ENCODE measurements at regions not wholly inside any gene's neighbourhood (a gene's known extent, or its start where the extent isn't known, plus 50 kb on each side); places are given as distances from the start of the nearest gene placed in this dataset.

- DNase-seq = no peak
Measured at GRCh38 chr9:95822583-95823431, 52.7 kb upstream of the ERCC6L2 start.

- no peak for DNase-seq
Measured at GRCh38 chr9:95822015-95822414, 53.5 kb upstream of the ERCC6L2 start.

GRCh38 chr9:95820074-95820473 lies 55.4 kb upstream of the ERCC6L2 start:
- no peak for DNase-seq

- no peak for DNase-seq
Measured at GRCh38 chr9:95819636-95820035, 55.9 kb upstream of the ERCC6L2 start.

GRCh38 chr9:95817205-95817604 lies 58.3 kb upstream of the ERCC6L2 start:
- no peak for DNase-seq

GRCh38 chr9:95816716-95817115 lies 58.8 kb upstream of the ERCC6L2 start:
- DNase-seq = no peak

GRCh38 chr9:95815961-95816360 lies 59.5 kb upstream of the ERCC6L2 start:
- no peak for DNase-seq

- DNase-seq = no peak
Measured at GRCh38 chr9:95815133-95815532, 60.4 kb upstream of the ERCC6L2 start.

GRCh38 chr9:95813923-95814322 lies 61.6 kb upstream of the ERCC6L2 start:
- DNase-seq = no peak

GRCh38 chr9:95810814-95811213 lies 64.7 kb upstream of the ERCC6L2 start:
- DNase-seq = no peak

GRCh38 chr9:95810133-95810532 lies 65.4 kb upstream of the ERCC6L2 start:
- DNase-seq = no peak

GRCh38 chr9:95809686-95810085 lies 65.8 kb upstream of the ERCC6L2 start:
- DNase-seq = no peak

- DNase-seq = no peak
Measured at GRCh38 chr9:95808011-95808410, 67.5 kb upstream of the ERCC6L2 start.

GRCh38 chr9:95807326-95807947 lies 68.1 kb upstream of the ERCC6L2 start:
- no peak for DNase-seq

GRCh38 chr9:95803197-95803596 lies 72.3 kb upstream of the ERCC6L2 start:
- no peak for DNase-seq

GRCh38 chr9:95801797-95802196 lies 73.7 kb upstream of the ERCC6L2 start:
- DNase-seq = no peak

- no peak for DNase-seq
Measured at GRCh38 chr9:95796029-95796428, 79.5 kb upstream of the ERCC6L2 start.

GRCh38 chr9:95793924-95794828 lies 81.3 kb upstream of the ERCC6L2 start:
- DNase-seq = no peak

GRCh38 chr9:95791695-95792094 lies 83.8 kb upstream of the ERCC6L2 start:
- no peak for DNase-seq

- no peak for DNase-seq
Measured at GRCh38 chr9:95791286-95791685, 84.2 kb upstream of the ERCC6L2 start.

GRCh38 chr9:95788521-95788991 lies 86.9 kb upstream of the ERCC6L2 start:
- no peak for DNase-seq

GRCh38 chr9:95788021-95788420 lies 87.5 kb upstream of the ERCC6L2 start:
- no peak for DNase-seq

GRCh38 chr9:95785209-95785608 lies 90.3 kb upstream of the ERCC6L2 start:
- DNase-seq = no peak

Measured in AML-193 (cell line).